ENCODE measurements at regions not wholly inside any gene's neighbourhood (a gene's known extent, or its start where the extent isn't known, plus 50 kb on each side); places are given as distances from the start of the nearest gene placed in this dataset.
A peak's percentile ranks its signal among the peaks of the same experiment; 100 is the strongest.

DNA sequence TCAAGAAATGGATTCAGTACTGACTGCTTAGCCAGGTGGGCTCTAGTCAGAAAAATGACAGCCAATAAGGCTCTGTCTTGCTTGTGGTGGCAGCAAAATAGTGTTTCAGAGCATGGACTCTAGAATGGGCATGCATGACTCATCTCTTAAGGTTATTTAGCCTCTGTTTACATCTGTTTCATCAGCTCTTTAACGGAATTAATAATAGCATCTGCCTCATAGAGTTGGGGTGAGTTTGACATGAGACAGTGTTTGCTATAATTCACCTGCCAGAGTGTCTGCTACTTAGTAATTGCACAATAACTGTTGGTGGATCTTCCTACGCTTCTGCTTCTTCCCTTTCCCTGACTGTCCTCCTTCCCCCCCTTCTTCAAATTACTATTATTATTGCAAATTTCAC lies 350.4 kb upstream of the SEMA6D start:
- DNase-seq (ENCODE audit: low read depth) = peak; percentile 57

DNA sequence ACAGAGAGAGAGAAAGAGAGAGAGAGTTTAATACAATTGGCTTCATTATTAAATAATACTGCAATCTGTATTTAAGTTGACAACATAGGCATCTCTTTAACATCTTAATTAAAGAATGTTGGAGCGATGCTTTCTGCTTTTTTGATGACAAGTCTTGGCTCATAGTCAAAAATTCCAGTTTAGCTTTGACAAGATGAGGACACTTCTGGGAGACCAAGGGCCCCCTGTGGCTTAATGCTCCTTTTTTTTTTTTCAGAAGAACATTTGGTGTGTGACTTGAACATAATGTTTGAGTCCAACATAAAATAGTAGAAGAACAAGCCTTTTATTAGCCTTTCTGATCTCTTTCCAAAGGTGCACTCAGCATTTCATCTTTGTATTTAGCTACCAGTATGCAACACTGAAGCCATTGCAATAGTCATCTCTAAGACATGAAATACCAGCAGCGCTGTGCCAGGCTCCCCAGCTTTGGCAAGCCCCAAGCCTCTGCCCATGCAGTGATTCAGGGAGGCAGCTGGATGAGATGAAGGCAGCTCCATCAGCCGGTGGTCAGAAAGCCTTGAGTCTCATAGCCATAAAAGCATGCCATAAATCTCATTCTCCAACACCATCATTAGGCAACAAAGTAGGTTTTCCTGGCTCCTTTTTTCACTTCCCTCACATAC lies 349.4 kb upstream of the SEMA6D start:
- DNase-seq (ENCODE audit: low read depth) = peak; percentile 13

DNA sequence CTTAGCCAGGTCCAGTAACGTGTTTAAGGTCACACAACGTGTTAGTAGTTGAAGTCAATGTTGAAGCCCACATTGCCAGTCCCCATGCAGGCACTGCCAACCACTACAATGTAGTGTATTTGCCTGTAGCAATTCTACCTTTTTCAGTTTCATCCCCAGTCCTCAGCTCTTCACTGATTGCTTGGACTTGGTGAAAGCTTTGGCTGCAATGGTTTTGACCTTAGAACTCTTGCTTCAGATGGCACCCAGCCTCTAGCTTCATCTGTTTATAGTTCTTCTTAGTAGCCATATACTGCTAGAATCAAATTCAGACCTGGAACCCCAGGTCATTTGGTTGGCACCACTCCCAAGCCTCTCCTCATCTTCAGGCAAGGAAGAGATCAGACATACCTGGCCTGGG lies 345.4 kb upstream of the SEMA6D start:
- DNase-seq (ENCODE audit: low read depth) = no peak

DNA sequence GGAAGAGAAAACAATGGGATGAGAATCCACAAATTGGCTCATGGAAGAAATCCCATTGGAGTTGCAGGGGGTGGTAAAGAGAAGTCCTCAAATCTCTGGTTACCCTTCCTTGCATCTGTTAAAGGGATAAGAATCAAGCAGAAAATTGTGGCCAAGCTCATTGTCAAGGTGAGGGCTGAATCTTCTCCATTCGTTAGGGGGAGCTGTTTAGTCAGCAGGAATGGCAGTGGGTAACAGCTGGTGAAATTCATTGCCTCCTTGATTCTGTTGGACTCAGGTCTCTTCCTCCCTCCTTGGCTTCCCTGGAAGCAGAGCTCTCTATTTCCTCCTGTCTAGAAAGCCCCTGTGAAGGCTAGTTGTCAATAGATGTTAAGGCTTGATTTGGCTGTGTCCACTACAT lies 343.1 kb upstream of the SEMA6D start:
- peak; percentile 23 for DNase-seq (ENCODE audit: low read depth)

DNA sequence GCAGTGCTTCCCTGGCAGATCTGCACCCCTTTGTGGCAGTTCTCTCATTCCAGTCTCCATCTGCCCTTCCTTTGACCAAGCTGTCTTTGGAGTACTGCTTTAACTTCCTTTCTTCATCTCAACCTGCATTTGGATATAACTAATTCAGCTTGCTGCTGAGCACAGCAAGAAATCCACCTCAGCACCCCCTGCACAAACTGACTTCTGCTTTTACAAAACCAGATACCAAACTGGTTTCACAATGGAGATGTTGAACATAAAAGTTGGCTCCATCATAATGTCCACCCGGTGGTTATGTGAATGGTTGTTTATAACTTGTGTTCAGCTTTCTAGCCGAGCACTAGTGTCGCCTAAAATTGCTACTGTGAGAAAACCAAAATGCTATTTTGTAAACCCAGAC lies 341.1 kb upstream of the SEMA6D start:
- DNase-seq (ENCODE audit: low read depth) = no peak

DNA sequence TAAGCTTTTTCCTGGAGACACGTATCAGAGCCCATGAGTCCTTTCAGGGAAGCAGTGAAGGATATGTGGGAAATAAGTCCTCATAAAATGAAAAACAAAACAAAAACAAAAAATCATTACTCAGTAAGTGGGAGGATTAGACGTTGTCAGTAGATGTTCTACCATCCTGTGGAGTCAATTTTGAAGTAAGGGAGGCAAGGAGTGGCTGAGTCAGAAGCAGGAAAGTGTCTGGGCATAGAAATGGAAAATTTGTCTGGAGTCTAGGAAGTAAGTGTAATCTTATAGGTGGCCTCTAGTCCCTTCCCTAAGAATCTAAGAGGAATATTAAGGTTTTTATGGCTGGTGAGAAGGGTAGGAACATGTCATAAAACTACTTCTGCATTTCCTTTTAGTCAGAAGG lies 339.8 kb upstream of the SEMA6D start:
- DNase-seq (ENCODE audit: low read depth) = no peak

DNA sequence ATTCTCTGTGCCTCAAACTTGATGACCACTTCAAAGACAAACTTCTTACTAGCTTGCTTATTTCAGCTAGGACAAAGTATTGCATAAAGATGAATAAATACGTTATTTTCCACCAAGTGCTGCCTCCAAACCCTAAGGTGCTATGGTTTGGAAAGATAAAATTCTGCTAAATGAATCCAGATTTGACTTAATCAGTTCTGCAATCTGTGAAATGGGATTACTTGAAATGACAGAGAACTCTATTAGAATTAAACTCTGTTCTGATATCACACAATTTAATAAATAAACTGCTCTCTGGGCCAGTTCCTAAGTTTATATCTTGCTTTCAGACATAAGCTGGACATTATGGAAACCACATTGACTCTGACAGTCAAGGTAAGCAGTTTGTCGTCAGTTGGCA lies 338.8 kb upstream of the SEMA6D start:
- DNase-seq (ENCODE audit: low read depth) = no peak

DNA sequence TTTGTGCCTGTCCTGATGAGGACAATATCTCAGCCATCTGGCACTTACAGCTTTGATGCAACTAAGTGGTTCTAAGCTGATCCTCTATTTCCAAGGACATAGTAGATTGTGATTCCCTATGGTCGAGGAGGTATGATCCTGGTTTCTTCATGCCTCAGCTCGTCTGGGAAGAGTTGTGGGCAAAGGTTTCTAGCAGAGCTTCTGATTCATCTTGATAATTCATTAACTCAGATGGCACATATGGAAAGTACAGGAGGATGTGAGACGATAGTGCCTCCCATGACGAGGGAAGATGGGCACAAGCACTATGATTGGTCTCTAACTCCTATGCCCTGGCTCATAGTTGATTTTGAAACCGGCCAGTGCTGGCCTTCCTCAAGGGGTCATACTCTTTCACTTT lies 334.2 kb upstream of the SEMA6D start:
- DNase-seq (ENCODE audit: low read depth) = no peak

DNA sequence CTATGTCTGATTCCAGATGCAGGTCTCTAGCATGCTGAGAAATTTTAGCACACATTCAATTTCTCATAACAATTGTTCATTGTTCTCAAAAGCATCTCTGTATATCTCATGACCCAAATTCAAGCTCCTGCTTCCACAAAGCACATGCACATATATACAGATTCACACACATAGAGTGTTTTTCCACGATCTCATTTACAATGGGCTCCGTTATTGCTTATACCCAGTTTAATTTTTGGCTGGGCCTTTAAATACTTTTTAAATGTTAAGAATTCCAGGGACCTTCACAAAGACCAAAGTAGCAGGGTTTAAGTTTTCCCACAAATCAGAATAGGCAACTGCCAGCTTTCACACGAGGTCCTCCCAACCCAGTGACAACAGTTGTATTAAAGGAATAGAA lies 333.5 kb upstream of the SEMA6D start:
- DNase-seq (ENCODE audit: low read depth) = no peak

DNA sequence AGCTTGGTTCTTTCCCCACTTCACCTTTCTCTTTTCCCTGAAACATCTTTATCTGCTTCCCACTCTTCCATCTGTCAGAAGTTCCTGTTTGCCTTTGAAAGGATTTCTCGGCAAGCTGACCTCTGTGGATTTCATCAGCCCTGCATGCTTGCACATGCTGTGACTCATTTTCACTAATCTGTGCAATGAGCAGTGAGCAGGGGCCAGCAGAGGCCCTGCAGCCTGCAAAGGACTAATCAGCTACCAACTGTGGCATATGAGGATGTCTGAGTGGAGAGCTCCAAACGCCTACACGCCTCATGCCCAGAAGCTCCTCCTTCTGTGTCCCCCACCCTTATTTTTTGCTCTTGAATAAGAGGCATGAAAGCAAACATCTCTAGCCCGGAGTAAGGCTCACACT lies 333.0 kb upstream of the SEMA6D start:
- peak; percentile 96 for DNase-seq (ENCODE audit: low read depth)

DNA sequence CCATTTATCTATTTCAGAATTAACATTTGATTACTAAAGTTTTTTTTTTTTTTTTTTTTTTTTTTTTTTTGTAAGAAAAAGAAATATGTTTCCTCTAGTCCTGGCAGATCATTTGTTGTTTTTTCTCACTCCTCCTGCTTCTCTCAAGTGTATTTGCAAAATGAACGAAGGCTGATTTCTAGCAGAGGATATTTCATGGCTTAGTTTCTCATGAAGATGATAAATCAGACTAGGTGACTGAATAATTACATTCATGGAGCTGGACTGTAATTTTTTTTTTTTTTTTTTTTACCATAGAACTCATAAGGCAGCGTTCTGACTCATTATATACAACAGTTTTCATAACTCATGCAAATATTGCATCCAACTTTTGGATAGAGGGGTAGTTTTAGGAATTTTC lies 332.5 kb upstream of the SEMA6D start:
- DNase-seq (ENCODE audit: low read depth) = peak; percentile 36

DNA sequence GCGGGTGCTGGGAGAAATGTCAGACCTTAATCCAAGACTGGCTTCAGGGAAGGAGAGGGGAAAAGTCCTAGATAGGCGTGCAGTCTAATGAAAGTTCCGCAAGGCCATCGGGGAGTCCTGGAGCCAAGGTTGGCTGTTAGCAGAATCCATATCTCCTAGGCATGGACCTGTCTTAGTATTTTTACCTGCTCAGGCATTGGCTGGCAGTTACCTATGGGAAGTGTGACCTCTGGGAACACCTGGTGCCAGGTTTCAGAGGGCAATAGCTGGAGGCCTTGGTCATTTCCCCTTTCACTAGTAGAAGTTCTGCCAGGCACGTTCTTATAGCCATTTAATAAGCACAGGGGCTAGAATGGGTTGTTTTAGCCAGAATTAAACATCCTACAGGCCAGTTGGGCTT lies 330.8 kb upstream of the SEMA6D start:
- DNase-seq (ENCODE audit: low read depth) = no peak

DNA sequence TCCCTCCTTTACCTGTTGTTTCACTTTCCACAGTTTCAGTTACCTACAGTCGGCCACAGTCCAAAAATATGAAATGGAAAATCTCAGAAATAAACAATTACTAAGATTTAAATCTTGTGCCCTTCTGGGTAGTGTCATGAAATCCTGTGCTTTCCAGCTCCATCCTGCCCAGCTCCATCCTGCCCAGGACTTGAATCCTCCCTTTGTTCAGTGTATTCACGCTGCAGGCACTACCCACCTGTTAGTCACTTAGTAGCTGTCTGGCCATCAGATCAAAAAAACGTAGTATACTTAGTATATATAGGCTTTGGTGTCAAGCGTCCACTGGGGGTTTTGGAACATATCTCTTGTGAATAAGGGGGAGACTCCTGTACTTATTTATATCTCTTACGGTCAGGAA lies 329.0 kb upstream of the SEMA6D start:
- no peak for DNase-seq (ENCODE audit: low read depth)

DNA sequence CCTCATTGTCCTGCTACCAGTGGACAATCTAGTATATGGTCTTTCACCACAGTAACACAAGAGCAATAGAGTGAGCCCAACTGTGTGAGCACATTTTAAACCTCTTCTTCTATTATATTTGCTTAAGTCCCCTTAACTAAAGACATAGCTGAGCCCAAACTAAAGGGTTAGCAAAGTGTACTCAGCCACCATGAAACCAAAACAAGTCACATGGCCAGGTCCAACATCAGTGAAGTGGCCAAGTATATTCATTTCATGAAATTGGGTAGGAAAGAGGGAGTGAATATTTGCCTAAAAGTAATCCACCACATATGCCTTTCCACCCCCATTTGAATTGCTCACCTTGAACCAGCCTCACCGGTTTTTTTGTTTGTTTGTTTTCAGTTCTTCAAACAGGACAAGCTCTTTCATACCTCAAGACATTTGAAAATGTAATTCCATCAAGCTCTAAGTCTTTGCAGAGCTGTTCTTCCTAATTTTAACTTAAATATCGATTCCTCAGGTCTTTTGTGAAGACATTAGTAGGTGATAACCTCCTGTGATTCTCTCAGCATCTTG lies 327.0 kb upstream of the SEMA6D start:
- no peak for DNase-seq (ENCODE audit: low read depth)

DNA sequence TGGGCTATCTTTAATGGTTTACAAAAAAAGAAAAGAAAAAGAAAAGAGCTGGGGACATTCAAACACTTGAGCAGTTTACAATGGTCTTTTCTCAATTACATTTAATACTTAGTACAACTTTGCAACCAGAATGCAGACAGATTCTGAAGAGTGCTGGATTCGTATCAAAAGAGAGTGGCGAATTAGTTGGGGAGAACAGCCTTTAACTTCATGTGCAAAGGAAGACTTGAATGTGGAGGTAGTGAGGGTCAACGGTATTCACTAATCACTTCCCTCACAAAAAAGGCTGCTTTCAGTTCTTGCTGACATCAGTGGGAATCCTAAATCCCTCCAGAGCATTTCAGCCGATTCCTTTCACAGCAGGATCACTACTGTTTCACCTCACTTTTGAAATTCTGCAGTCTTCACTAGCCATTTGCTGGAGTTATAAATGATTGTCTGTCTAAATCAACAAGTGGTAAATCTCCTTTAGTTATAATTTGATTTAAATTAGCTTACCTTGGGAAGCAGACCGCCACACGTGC lies 323.0 kb upstream of the SEMA6D start:
- no peak for DNase-seq (ENCODE audit: low read depth)

DNA sequence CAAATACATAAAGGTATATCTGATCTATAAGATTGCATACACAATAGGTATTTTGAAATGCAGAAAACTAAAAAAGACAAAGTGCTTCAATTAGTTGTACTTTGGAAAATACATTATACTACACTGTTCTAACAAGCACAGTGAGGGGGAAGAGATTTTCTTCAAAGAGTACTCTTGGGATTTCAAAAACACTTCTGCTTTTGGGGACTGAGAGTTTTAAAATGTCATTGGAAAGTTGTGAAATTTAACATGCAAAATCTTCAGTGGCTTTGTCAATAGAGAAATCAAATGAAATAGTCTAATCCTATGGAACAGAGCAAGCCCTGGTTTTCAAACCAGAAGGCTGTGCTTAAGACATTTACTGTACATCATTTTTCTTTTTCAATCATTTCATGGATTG lies 322.2 kb upstream of the SEMA6D start:
- DNase-seq (ENCODE audit: low read depth) = no peak

DNA sequence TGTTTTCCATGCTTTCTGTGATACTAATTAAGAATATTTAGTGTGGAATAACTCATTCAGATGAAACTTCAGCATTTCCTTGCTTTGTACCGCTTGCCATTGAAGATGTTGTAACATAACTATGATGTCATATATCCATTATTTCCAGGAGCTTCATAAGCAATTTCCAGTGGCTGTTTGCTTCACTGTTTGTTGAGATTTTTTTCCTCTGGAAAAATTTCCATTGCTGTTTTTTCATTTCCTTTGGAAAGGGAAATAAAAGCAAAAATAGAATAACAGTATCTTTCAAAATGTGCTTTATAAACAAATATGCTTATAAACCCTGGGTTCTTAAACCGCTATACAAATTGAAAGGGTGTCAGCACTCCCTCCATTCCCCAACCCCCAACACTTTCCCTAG lies 319.6 kb upstream of the SEMA6D start:
- DNase-seq (ENCODE audit: low read depth) = peak; percentile 38

DNA sequence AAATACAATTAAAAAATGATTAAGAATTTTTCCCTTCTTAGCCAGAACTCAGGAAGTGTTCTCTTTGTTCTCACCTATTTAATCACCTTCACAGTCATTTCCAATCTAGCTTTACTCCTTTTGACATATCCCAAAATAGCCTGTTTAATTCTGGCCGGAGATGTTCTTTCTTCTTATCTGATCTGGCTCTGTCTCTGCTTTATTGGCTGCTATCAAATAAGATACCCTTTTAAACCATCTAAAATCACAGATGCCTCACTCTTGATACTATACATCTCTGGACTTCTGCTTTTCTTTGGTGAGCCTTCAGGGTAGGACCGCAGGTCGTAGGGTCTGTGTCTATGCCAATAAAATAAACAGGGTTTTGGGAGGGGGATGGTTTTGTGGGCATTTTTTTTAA lies 319.2 kb upstream of the SEMA6D start:
- DNase-seq (ENCODE audit: low read depth) = no peak

DNA sequence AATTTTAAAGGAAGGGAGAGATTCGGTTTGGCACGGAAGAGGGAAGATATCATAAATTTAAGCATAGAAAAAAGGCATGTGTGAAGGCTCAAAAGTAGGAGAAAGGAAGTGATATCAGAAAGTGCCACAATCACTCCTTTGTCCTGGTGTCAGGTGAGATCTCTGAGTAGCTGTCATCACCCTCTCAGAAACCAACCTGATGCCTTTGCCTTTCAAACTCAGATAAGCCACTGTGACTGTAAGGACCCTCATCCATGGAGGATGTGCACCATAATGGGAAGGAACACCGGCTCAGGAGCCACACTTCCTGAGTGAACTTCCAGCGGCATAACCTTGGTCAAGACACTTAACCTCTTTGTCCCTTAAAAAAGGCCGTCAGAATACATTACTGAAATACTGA lies 318.7 kb upstream of the SEMA6D start:
- no peak for DNase-seq (ENCODE audit: low read depth)

DNA sequence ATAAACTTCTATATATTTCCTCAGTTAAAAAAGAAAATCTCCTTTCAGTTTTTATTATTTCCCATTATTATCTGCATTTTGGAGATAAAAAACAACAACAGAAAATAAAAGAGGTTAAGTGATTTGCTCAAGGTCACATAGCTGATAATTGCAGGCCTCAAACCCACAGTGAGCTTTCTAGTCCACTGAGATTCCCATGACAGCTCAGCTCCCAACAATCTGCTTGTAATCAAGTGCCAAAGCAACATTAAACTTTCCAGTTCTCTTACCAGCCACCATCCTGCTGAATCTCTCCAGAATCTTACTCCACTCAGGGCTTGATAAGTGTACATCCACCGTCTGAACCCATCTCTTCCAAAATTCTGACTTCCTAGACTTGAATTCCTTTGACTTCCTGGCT lies 318.2 kb upstream of the SEMA6D start:
- peak; percentile 78 for DNase-seq (ENCODE audit: low read depth)

DNA sequence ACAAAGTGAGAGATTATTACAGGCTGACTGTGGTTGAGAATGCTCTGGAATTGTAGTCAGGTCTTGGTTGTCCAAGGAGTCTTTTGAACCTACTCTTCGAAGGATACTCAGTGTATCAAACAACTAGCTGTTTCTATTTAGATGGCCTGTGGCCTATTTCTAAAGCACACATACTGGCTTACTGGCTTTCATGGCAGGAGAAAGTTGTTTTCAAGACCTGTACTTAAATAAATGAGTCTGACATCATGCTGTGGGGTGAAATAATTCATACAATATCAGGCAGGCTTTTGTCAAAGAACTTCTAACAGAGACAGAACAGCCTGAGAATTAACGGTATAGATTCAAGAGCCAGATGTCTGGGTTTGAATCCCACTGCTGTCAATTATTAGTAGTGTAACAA lies 316.7 kb upstream of the SEMA6D start:
- no peak for DNase-seq (ENCODE audit: low read depth)

DNA sequence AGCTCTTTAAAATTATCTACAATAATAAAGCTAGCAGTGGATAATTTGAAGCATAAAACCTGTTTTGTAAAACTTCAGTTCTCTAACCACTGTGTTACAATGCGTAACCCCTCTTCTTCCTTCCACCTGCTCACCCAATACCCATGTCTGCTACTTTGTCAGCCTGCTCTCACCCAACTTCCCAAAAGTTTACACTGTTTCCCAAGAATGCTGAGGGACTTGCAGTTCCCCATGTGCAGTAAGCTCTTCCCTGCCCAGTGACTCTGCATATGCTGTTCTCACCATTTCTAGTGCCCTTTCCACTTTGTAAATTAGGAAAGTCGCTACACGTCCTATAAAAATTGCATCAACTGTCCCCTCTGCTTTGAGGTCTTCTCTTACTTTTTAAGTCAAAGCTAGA lies 315.9 kb upstream of the SEMA6D start:
- DNase-seq (ENCODE audit: low read depth) = no peak

DNA sequence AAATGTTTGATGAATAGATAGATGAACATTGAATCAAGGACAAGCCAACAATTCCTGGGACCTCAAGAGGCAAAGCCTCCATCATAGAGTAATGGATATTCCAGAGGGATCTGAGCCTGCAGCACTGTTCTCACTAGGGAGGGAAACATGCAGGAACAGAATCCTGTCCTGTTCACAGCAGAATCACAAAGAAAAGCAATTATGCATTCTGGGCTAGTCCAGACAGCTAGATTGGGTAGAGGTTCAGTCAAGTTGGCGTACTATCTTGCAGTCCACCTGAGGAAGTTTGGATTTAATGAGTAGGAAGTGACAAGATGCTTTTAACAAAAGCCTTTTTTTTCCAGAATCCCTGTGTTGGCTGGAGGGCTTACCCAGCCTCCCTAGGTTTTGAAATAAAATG lies 314.5 kb upstream of the SEMA6D start:
- no peak for DNase-seq (ENCODE audit: low read depth)

DNA sequence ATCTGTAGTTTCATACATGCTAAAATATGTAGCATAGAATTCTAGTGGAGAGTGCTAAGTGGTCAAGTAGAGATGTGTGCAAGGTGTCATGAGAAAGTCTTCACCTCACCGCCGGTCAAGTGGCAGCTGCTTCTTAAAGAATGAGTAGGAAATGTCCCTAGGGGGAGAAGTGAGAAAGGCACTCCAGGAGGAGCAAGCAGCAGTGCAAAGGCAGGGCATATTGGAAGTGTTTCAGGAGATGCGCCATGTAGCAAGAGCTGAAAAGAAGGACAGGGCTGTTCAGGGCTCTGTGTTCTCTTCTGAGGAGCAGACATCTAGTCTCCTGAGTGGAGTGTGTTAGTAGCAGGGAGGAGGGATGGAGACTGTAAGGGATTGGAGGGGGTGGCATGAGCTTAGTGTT lies 312.4 kb upstream of the SEMA6D start:
- no peak for DNase-seq (ENCODE audit: low read depth)

Measured in amniotic epithelial cell (primary cell).